ENCODE measurements at regions not wholly inside any gene's neighbourhood (a gene's known extent, or its start where the extent isn't known, plus 50 kb on each side); places are given as distances from the start of the nearest gene placed in this dataset.

- no peaks in the 10 kb centered on the region for H3K36me3 ChIP-seq
- no peak for DNase-seq
- no peaks in the 10 kb centered on the region for H3K27me3 ChIP-seq (ENCODE audit: insufficient read depth, low read depth, severe bottlenecking)
- no peak for TF ChIP-seq CTCF (IDR thresholded peaks at IDR 0.05; ENCODE audit: low read depth, low read length)
- no peaks in the 10 kb centered on the region for H3K9me3 ChIP-seq (ENCODE audit: severe bottlenecking)
- H3K4me3 ChIP-seq (ENCODE audit: low read depth, low read length): no peak overlapping the region
- no peak overlapping the region for H3K27ac ChIP-seq
Observed at GRCh38 chr2:163951312-163951711, 215.5 kb upstream of the FIGN start.

GRCh38 chr2:163949693-163950092 is 213.9 kb upstream of the FIGN start:
- no peak for TF ChIP-seq CTCF (IDR thresholded peaks at IDR 0.05; ENCODE audit: low read depth, low read length)
- H3K27ac ChIP-seq: no peak overlapping the region
- H3K4me3 ChIP-seq (ENCODE audit: low read depth, low read length): no peak overlapping the region
- no peaks in the 10 kb centered on the region for H3K9me3 ChIP-seq (ENCODE audit: severe bottlenecking)
- no peaks in the 10 kb centered on the region for H3K27me3 ChIP-seq (ENCODE audit: insufficient read depth, low read depth, severe bottlenecking)
- no peaks in the 10 kb centered on the region for H3K36me3 ChIP-seq
- DNase-seq: no peak

GRCh38 chr2:163944347-163944737 is 208.5 kb upstream of the FIGN start:
- DNase-seq: no peak
- Histone ChIP-seq H3K4me3 (ENCODE audit: low read depth, low read length) (no peak overlapping the region), H3K27ac (no peak overlapping the region), H3K9me3 (ENCODE audit: severe bottlenecking) (no peaks in the 10 kb centered on the region), H3K36me3 (no peaks in the 10 kb centered on the region), H3K27me3 (ENCODE audit: insufficient read depth, low read depth, severe bottlenecking) (no peaks in the 10 kb centered on the region)
- TF ChIP-seq CTCF (IDR thresholded peaks at IDR 0.05; ENCODE audit: low read depth, low read length): no peak

GRCh38 chr2:163943403-163944346 is 207.9 kb upstream of the FIGN start:
- Histone ChIP-seq H3K27me3 (ENCODE audit: insufficient read depth, low read depth, severe bottlenecking) (no peaks in the 10 kb centered on the region), H3K36me3 (no peaks in the 10 kb centered on the region), H3K4me3 (ENCODE audit: low read depth, low read length) (no peak overlapping the region), H3K9me3 (ENCODE audit: severe bottlenecking) (no peaks in the 10 kb centered on the region), H3K27ac (no peak overlapping the region)
- DNase-seq: no peak
- TF ChIP-seq CTCF (IDR thresholded peaks at IDR 0.05; ENCODE audit: low read depth, low read length): no peak

- DNase-seq: no peak
- TF ChIP-seq CTCF (IDR thresholded peaks at IDR 0.05; ENCODE audit: low read depth, low read length): no peak
Observed at GRCh38 chr2:163934131-163934530, 198.3 kb upstream of the FIGN start.

More at GRCh38 chr2:163934131-163934530, 198.3 kb upstream of the FIGN start:
- H3K27ac ChIP-seq: no peak overlapping the region
- H3K4me3 ChIP-seq (ENCODE audit: low read depth, low read length): no peak overlapping the region
- H3K9me3 ChIP-seq (ENCODE audit: severe bottlenecking): no peaks in the 10 kb centered on the region
- no peaks in the 10 kb centered on the region for H3K36me3 ChIP-seq
- H3K27me3 ChIP-seq (ENCODE audit: insufficient read depth, low read depth, severe bottlenecking): no peaks in the 10 kb centered on the region

Data from WERI-Rb-1 (cell line).